ENCODE measurements at regions not wholly inside any gene's neighbourhood (a gene's known extent, or its start where the extent isn't known, plus 50 kb on each side); places are given as distances from the start of the nearest gene placed in this dataset. TPM values are rescaled to one million over a fixed set of nuclear protein-coding genes. Genes with fewer than 3 reads are reported as not detected.

Small RNAs in the stretch of these regions (small RNA-seq; reads per million reads assigned to genes)
- gene AL162376.1 = not detected
- not detected for gene RNU4-10P
- gene RNY1P8 = not detected

Data from ovary (tissue), 1 donor.